ENCODE measurements at regions not wholly inside any gene's neighbourhood (a gene's known extent, or its start where the extent isn't known, plus 50 kb on each side); places are given as distances from the start of the nearest gene placed in this dataset.
A peak's percentile ranks its signal among the peaks of the same experiment; 100 is the strongest.

GRCh38 chr9:7579351-7579750 is 220.2 kb downstream of the DMAC1 start:
- DNase-seq (no peak), FAIRE-seq (no peak)
- no peaks in the 10 kb centered on the region for H3K4me1 ChIP-seq (ENCODE audit: control insufficient read depth in 2 of 3, insufficient read depth in 2 of 3, low read depth in 1 of 3, low read length in 3 of 3)
- no peaks in the 10 kb centered on the region for H3K36me3 ChIP-seq (ENCODE audit: control insufficient read depth in 2 of 3, insufficient read depth in 3 of 3, low read length in 3 of 3)
- no peaks in the 10 kb centered on the region for H3K27me3 ChIP-seq (ENCODE audit: control insufficient read depth, insufficient read depth, low read length)
- H3K9ac ChIP-seq (ENCODE audit: low read length in 3 of 3): no peak overlapping the region
- H3K4me3 ChIP-seq (ENCODE audit: low read length in 3 of 3): no peak overlapping the region
- intact Hi-C loops (cut with DNase I): no loop called here
- no peak for TF ChIP-seq CTCF (IDR thresholded peaks at IDR 0.05; ENCODE audit: borderline replicate concordance, extremely low read depth, insufficient read depth)
- no peak overlapping the region for H3K27ac ChIP-seq (ENCODE audit: low read depth in 2 of 2, low read length in 2 of 2)
- H3K9me3 ChIP-seq (ENCODE audit: control insufficient read depth in 2 of 3, insufficient read depth in 1 of 3, low read length in 3 of 3): no peaks in the 10 kb centered on the region

GRCh38 chr9:7578951-7579350 is 220.6 kb downstream of the DMAC1 start:
- Histone ChIP-seq H3K9me3 (ENCODE audit: control insufficient read depth in 2 of 3, insufficient read depth in 1 of 3, low read length in 3 of 3) (no peaks in the 10 kb centered on the region), H3K36me3 (ENCODE audit: control insufficient read depth in 2 of 3, insufficient read depth in 3 of 3, low read length in 3 of 3) (no peaks in the 10 kb centered on the region), H3K4me3 (ENCODE audit: low read length in 3 of 3) (no peak overlapping the region), H3K9ac (ENCODE audit: low read length in 3 of 3) (no peak overlapping the region), H3K27ac (ENCODE audit: low read depth in 2 of 2, low read length in 2 of 2) (no peak overlapping the region), H3K4me1 (ENCODE audit: control insufficient read depth in 2 of 3, insufficient read depth in 2 of 3, low read depth in 1 of 3, low read length in 3 of 3) (no peaks in the 10 kb centered on the region), H3K27me3 (ENCODE audit: control insufficient read depth, insufficient read depth, low read length) (no peaks in the 10 kb centered on the region)
- intact Hi-C loops (cut with DNase I): no loop called here
- no peak for TF ChIP-seq CTCF (IDR thresholded peaks at IDR 0.05; ENCODE audit: borderline replicate concordance, extremely low read depth, insufficient read depth)
- DNase-seq (no peak), FAIRE-seq (no peak)

DNA sequence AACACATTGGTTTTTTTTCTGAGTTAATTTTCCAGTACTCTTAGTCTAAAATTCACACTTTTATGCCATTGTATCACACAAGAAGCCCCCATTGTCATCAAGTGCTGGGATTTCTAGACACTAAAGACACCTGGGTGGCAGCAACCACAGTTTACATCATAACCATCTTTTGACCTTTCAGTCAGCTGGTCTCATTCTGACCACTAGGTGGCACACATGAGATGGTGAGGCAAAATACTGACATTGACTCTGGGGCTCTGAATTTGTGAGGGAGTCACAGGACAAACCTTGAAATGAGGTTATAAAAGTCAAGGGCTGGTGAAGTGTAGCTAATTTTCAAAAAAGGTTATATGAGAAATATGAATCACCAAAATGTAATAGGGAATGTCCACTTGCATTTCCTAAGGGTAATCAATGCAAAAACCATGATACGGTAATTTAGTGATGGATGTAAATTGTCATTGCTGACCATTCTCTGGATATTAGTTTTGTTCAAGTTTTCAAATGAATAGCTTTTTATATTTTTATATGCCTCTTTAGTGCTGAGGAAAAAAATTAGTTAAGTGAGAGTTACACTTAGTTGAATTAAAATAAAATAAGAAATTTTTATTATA is 229.4 kb downstream of the DMAC1 start:
- H3K4me1 ChIP-seq (ENCODE audit: control insufficient read depth in 2 of 3, insufficient read depth in 2 of 3, low read depth in 1 of 3, low read length in 3 of 3): no peaks in the 10 kb centered on the region
- FAIRE-seq: no peak
- intact Hi-C loops (cut with DNase I): no loop called here

More for the DNA sequence above, 229.4 kb downstream of the DMAC1 start:
- Histone ChIP-seq H3K27ac (ENCODE audit: low read depth in 2 of 2, low read length in 2 of 2) (no peak overlapping the region), H3K36me3 (ENCODE audit: control insufficient read depth in 2 of 3, insufficient read depth in 3 of 3, low read length in 3 of 3) (no peaks in the 10 kb centered on the region), H3K9me3 (ENCODE audit: control insufficient read depth in 2 of 3, insufficient read depth in 1 of 3, low read length in 3 of 3) (no peaks in the 10 kb centered on the region), H3K9ac (ENCODE audit: low read length in 3 of 3) (no peak overlapping the region), H3K27me3 (ENCODE audit: control insufficient read depth, insufficient read depth, low read length) (no peaks in the 10 kb centered on the region), H3K4me3 (ENCODE audit: low read length in 3 of 3) (no peak overlapping the region)
- peak; percentile 72 for TF ChIP-seq CTCF (IDR thresholded peaks at IDR 0.05; ENCODE audit: borderline replicate concordance, extremely low read depth, insufficient read depth)
- DNase-seq: peak in 4 of 5 donors; percentile 42 to 68 (median 46)
